Ramos (cell line): ENCODE measurements at regions not wholly inside any gene's neighbourhood (a gene's known extent, or its start where the extent isn't known, plus 50 kb on each side); places are given as distances from the start of the nearest gene placed in this dataset.
"Not testable (repeated sequence)": the region's sequence is repeated elsewhere in the genome, so short reads cannot be mapped to it uniquely, and the experiment has no call there.

Experiments used
- in situ Hi-C: fragments of 300-500 bp; cut with MboI; formaldehyde crosslinking; loops from one replicate; pipeline ENCODE4 v1.14.3; 2022; ENCODE audit warnings: low sequenced_read_pairs; ENCODE audit not compliant: unreplicated experiment

- in situ Hi-C loops, result no loop called here
These were observed 178.5 kb upstream of the P2RY1 start for GRCh38 chr3:152656214-152656971.

DNA sequence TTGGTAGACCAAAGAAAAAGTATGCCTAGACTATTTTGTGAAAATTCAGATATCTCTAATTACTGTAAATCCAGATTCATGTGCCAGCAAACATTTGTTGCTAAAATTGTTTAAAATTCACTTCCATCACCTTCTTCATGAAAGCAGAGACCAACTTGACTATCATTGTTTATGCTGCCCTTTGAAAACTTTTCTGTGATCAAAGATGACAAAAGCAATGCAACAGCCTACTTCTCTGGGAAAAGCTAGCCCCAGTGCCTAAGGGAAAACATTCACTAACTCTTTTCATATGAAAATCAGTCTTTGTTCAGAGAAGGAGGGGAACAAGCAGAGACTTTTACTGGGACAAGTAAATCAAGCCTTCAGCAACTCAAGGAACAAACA lies 178.0 kb upstream of the P2RY1 start:
- in situ Hi-C loops, result no loop called here

DNA sequence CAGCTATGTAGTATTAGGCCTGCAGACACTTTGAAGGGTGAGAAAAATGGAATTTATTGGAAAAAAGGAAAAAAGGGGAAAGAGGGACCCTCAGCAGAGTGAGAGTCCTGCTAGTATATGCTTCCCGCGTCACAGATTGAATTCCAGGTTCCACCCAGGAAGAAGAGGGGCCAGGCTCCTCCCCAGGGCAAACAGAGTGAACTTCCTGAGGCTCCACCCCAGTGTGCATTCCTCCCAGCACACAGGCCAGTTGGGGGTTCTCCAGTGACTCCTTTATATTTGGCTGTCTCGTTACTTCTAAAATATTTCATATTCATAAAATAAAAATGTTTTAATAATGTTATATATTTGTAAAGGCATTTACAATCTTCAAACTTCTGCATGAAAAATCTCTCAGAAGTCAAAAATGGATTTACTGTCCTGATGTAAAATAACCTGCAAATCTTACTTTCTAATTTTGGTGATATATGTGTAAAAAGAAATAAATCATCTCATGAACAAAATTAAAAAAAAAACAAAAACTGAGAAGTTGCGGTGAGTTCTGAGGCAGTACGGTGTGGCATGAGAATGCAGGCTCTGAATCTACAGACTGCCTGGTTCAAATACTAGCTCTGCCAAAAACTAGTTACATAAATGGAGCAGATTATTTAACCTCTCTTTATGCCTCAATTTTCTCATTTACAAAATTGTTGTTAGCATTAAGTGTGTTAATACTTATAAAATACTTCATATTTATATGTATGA lies 175.8 kb upstream of the P2RY1 start:
- in situ Hi-C loops, result no loop called here

DNA sequence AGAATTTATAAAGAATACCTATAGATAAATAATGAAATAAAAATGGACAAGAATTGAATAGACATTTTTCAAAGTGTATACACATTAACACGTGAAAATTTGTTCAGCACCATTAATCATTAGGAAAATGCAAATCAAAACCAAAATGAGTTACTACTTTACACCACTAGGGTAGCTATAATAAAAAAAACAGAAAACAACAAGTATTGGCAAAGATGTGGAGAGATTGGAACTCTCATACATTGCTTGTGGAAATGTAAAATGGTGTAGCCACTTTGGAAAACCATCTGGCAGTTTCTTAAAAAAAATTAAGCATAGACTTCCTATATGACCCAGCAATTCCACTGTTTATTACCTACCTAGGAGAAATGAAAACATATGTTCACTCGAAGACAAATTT lies 172.8 kb upstream of the P2RY1 start:
- in situ Hi-C loops, result no loop called here

DNA sequence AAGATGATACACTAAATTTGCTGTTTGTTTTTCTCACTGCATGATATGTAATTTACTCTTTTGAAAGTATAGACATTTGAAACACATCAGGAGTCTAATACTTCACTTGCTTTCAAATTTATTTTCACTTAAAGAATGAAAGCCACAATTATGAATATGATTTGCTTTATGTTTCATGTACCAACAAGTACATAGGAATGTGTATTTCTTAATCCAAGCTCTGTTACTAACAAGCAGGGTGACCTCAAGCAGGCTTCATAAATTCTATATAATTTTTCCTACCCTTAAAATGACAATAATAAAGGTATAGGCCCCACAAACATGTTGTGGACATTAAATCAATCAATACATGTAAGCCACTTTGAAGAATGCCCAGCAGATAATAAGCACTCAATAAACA lies 170.2 kb upstream of the P2RY1 start:
- in situ Hi-C loops, result no loop called here

DNA sequence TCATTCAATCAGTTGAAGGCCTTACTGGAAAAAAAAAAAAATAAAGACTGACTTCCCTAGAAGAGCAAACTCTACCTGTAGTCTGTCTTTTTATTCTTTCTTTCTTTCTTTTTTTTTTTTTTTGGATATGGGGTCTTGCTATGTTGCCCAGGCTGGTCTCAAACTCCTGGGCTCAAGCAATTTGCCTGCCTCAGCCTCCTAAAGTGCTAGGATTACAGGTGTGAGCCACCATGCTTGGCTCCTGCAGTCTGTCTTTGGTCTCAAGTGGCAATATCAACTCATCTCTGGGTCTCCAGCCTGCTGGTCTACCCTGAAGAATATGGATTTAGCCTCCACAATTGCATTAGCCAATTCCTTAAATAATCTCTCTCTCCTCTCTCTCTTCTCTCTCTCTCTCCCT lies 167.7 kb upstream of the P2RY1 start:
- in situ Hi-C loops, result no loop called here

DNA sequence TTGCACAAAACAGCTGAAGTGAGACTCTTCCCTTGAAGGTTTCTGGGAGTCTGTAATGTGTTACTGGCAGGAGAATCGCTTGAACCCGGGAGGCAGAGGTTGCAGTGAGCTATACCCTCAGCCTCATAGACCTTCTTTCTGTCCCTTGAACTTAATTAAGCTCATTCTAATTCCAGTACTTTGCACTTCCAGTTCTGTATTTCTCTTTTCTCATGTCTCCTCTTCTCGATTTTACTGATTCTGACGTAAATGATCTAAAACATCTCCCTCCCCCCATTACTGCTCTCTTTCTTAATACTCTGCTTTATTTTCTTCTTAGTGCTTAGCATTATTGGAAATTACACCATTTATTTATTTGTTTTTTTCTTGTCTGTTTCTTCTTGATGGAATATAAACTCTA lies 165.4 kb upstream of the P2RY1 start:
- in situ Hi-C loops, result no loop called here

DNA sequence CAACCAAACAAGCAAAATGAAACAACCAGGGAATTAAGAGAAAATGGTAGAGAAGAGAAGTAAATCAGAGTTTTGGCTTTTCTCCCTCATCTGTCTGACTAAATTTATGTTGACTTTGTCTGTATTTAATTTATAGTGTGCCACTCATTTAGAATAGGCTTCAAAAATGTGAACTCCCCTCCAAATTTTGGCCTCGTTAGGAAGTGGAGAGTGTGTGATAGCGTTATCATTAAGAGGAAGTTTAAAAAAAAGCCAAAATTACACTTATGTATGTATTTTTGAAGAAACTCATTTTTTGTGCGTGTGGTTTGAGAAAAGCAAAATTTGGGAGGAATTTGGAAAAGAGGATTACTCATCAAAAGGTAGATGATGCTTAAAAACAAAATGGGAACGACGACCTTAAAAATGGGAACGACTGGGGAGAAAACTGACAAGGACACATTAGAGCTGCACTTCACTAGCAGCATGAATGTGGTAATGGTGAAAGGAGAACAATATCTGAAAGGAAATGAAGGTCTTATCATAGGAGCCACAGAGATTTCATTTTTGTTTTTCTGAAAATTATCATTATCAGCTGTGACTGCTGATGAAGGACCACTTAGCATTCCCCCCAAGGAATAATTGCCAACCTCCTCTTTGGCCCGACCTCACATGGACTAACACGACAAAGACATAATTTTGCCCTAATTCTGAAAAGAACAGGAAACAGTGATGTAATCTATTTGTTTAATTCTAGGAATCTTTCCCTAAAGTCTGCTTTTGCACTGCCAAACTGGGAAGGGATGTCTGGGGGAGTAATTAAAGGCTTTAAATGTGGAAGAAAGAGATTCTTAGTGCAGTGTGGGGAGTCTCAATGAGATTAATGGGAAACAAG lies 163.2 kb upstream of the P2RY1 start:
- in situ Hi-C loops, result no loop called here

DNA sequence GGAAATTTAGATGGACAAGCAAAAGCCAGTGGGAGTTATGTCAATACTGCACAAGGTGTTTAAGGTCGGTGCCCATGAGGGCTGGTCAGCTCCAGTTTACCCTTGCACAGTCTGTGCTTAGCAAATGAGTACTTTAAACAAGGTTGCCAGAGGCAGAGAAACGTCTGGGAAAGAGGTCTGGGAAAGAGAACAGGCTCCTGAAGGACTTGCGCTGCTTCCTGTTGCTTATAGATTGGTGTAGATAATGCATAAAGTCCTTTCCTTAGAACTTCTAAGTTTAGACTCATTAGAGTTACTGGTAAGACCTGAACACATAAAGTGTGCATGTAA lies 162.6 kb upstream of the P2RY1 start:
- in situ Hi-C loops, result no loop called here

- in situ Hi-C loops, result no loop called here
These were observed 158.0 kb upstream of the P2RY1 start for GRCh38 chr3:152676810-152677379.

DNA sequence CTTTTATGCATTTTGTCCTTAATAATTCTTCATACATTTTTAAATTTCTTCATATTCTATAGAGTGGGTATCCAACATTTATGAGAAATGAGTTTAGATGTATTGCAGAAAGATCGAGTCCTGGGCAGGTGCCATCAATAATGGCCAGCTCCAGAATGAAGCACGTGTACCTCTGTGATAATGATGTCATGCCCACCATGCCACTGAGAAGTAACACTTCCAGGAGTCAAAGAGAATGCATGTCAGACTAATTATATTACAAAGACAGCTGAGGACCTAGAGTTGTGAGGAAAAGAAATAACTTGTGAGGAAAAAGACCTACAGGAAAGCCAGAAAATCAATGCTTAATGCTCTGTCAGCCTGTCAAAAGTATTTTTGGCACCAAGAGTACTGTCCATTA lies 157.4 kb upstream of the P2RY1 start:
- in situ Hi-C loops, result no loop called here

DNA sequence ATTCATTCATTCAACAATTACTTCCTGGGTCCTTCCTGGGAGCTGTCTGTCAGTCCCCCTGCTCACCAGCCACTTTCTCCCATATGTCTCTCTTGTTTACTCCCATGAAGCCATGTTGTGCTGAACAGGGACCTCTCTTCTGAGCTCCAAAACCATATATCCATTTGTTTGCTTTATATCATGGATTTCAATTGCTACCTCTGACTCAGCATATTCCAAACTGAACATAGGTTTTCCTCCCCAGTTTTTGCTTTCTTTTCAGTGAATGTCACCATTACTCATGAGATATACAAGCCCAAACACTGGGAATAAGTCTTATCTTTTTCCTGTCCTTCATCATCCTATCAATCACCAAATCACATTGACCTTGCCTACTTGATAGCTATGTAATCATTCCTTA lies 152.5 kb upstream of the P2RY1 start:
- in situ Hi-C loops, result no loop called here

- in situ Hi-C loops, result no loop called here
These were observed 151.4 kb upstream of the P2RY1 start for GRCh38 chr3:152683521-152683999.

DNA sequence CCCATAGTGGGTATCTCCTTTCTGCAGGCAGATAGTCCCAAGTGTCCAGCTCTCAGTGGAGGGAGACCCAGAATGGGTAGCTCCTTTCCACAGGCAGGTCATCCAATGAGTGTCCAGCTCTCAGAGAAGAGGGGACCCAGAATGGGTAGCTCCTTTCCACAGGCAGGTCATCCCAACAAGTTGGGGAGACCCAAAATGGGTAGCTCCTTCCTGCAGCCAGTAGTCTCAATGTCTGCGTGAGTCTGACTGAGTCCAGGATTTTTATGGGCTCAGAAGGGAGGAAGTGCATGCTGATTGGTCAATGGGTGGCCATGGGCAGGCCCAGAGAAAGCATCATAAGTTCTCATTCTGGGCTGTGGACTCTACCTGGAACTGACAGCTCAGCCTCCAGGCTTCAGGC lies 150.7 kb upstream of the P2RY1 start:
- in situ Hi-C loops, result no loop called here

DNA sequence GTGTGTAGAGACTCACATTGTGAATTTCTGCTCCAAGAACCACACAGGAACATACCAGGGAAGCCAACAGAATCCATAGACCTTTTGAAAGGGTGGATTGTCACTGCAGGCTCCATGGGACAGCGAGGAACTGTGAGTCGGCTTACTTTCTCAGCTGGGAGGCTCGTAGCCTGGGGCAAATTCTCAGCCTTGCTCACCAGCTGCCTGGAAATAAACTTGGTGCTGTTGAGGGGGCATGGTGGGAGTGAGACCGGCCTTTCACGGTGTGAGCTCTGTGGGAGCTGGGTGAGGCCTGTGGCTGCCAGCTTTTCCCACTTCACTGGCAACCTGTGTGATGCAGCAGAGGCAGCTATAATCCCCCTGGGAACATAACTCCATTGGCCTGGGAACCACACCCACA lies 146.6 kb upstream of the P2RY1 start:
- in situ Hi-C loops, result no loop called here

DNA sequence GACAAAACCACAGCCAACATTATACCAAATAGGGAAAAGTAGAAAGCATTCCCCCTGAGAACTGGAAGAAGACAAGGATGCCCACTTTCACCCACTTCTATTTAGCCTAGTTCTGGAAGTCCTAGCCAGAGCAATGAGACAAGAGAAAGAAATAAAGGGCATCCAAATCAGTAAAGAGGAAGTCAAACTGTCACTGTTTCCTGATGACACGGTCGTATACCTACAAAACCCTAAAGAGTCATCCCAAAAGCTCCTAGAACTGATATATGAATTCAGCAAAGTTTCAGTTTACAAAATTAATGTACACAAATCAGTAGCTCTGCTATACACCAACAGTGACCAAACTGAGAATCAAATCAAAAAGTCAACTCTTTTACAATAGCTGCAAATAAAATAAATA lies 142.6 kb upstream of the P2RY1 start:
- in situ Hi-C loops, result not testable (repeated sequence)

DNA sequence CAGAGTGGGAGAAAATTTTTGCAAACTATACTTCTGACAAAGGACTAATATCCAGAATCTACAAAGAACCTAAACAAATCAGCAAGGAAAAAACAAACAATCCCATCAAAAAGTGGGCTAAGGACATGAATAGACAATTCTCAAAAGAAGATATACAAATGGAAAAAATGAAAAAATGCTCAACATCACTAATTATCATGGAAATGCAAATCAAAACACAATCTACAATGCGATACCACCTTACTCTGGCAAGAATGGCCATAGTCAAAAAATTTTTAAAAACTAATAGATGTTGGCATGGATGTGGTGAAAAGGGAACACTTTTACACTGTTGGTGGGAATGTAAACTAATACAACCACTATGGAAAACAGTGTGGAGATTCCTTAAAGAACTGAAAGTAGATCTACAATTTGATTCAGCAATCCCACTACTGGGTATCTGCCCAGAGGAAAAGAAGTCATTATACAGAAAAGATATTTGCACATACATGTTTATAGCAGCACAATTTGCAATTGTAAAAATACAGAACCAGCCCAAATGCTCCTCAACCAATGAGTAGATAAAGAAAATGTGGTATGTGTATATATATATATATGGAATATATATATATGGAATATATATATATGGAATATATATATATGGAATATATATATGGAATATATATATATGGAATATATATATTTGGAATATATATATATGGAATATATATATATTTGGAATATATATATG lies 141.2 kb upstream of the P2RY1 start:
- in situ Hi-C loops, result not testable (repeated sequence)

GRCh38 chr3:152695840-152696239 lies 139.1 kb upstream of the P2RY1 start:
- in situ Hi-C loops, result no loop called here

- in situ Hi-C loops, result no loop called here
These were observed 138.0 kb upstream of the P2RY1 start for GRCh38 chr3:152696962-152697361.

DNA sequence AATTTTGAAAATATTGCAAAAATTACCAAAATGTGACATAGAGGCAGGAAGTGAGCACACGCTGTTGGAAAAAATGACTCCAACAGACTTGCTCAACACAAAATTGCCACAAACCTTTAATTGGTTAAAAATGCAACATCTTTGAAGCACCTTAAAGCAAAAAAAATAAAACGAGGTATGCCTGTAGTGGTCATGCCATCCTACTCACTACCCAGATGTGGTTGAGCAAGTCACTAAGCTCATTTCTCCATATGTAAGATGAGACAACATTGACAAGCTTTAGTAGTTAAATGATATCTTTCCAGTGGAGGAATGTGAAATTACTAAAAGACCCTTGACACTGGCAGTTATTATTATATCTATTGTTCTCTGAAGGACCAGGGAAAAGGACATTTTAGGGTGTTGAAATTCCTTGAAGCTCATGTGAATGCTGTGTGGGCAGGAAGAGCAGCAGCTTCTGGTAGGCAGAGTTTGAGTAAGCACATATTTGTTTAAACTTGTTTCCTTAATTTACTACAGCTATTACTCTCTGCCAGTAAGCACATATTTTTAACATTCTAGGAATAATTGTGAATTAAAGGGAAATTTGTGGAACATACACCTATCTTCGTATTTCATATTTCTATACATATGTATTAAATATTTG lies 131.6 kb upstream of the P2RY1 start:
- in situ Hi-C loops, result no loop called here
